ENCODE measurements at regions not wholly inside any gene's neighbourhood (a gene's known extent, or its start where the extent isn't known, plus 50 kb on each side); places are given as distances from the start of the nearest gene placed in this dataset.
"Not testable (repeated sequence)": the region's sequence is repeated elsewhere in the genome, so short reads cannot be mapped to it uniquely, and the experiment has no call there.

GRCh38 chr5:110973510-110973909 lies 98.0 kb upstream of the TSLP start:
- Histone ChIP-seq H3K4me3 (no peak overlapping the region), H3K9me3 (no peaks in the 10 kb centered on the region), H3K27ac (no peak overlapping the region), H3K4me1 (no peaks in the 10 kb centered on the region), H3K27me3 (no peaks in the 10 kb centered on the region), H3K36me3 (no peaks in the 10 kb centered on the region)
- TF ChIP-seq EP300 (IDR thresholded peaks at IDR 0.05) (no peak), CTCF (IDR thresholded peaks at IDR 0.05) (no peak), POLR2A (IDR thresholded peaks at IDR 0.05) (no peak)
- 48 to 52% methylated on average over 2 of the region's 2 CpGs for WGBS, 2 donors
- DNase-seq (ENCODE audit: low spot score in 2 of 2): no peak

- DNase-seq (ENCODE audit: low spot score in 2 of 2): no peak
- TF ChIP-seq POLR2A (IDR thresholded peaks at IDR 0.05): no peak
- no peak for TF ChIP-seq CTCF (IDR thresholded peaks at IDR 0.05)
- no peaks in the 10 kb centered on the region for H3K4me1 ChIP-seq
- H3K27ac ChIP-seq: no peak overlapping the region
- H3K9me3 ChIP-seq: no peaks in the 10 kb centered on the region
- H3K4me3 ChIP-seq: no peak overlapping the region
- H3K36me3 ChIP-seq: no peaks in the 10 kb centered on the region
- H3K27me3 ChIP-seq: no peaks in the 10 kb centered on the region
- WGBS, 2 donors: 91 to 96% methylated on average over 1 of the region's 1 CpG
Observed at GRCh38 chr5:110977915-110978314, 93.6 kb upstream of the TSLP start.

GRCh38 chr5:110985882-110986281 lies 85.6 kb upstream of the TSLP start:
- H3K4me3 ChIP-seq; DNase-seq (ENCODE audit: low spot score in 2 of 2); H3K27ac ChIP-seq; H3K27me3 ChIP-seq; H3K4me1 ChIP-seq; H3K36me3 ChIP-seq: not testable (repeated sequence)
- 73 to 74% methylated on average over 17 to 18 of the region's 19 CpGs for WGBS, 2 donors
- H3K9me3 ChIP-seq: peaks cover 0 to 31% (median under 1%) of the 10 kb centered on the region in 4 donors

- H3K27ac ChIP-seq; H3K4me3 ChIP-seq; H3K27me3 ChIP-seq; DNase-seq (ENCODE audit: low spot score in 2 of 2); H3K4me1 ChIP-seq; H3K36me3 ChIP-seq: not testable (repeated sequence)
- peaks cover 0 to 37% (median 2%) of the 10 kb centered on the region in 4 donors for H3K9me3 ChIP-seq
- WGBS, 2 donors: 93 to 95% methylated on average over 3 of the region's 3 CpGs
Observed at GRCh38 chr5:110987573-110987972, 83.9 kb upstream of the TSLP start.

- H3K4me1 ChIP-seq: no peaks in the 10 kb centered on the region
- 64 to 72% methylated on average over 2 of the region's 2 CpGs for WGBS, 2 donors
- H3K36me3 ChIP-seq: no peaks in the 10 kb centered on the region
- H3K27me3 ChIP-seq: no peaks in the 10 kb centered on the region
- H3K27ac ChIP-seq: no peak overlapping the region
- TF ChIP-seq CTCF (IDR thresholded peaks at IDR 0.05) (no peak), POLR2A (IDR thresholded peaks at IDR 0.05) (no peak), EP300 (IDR thresholded peaks at IDR 0.05) (no peak)
- H3K9me3 ChIP-seq: peaks cover 0 to 7% (median 0%) of the 10 kb centered on the region in 4 donors
- DNase-seq (ENCODE audit: low spot score in 2 of 2): no peak
- H3K4me3 ChIP-seq: no peak overlapping the region
Observed at GRCh38 chr5:110996742-110997141, 74.8 kb upstream of the TSLP start.

GRCh38 chr5:111002036-111002435 lies 69.5 kb upstream of the TSLP start:
- H3K27me3 ChIP-seq: no peaks in the 10 kb centered on the region
- H3K36me3 ChIP-seq: no peaks in the 10 kb centered on the region
- H3K4me3 ChIP-seq: no peak overlapping the region
- 82 to 85% methylated on average over 3 of the region's 3 CpGs for WGBS, 2 donors
- DNase-seq (ENCODE audit: low spot score in 2 of 2): no peak
- no peaks in the 10 kb centered on the region for H3K4me1 ChIP-seq
- no peak overlapping the region for H3K27ac ChIP-seq
- TF ChIP-seq EP300 (IDR thresholded peaks at IDR 0.05) (no peak), CTCF (IDR thresholded peaks at IDR 0.05) (no peak), POLR2A (IDR thresholded peaks at IDR 0.05) (no peak)
- no peaks in the 10 kb centered on the region for H3K9me3 ChIP-seq

All from tibial nerve (tissue), 4 donors.